Limb (tissue), 2 donors: ENCODE measurements at regions not wholly inside any gene's neighbourhood (a gene's known extent, or its start where the extent isn't known, plus 50 kb on each side); places are given as distances from the start of the nearest gene placed in this dataset.
"Not testable (repeated sequence)": the region's sequence is repeated elsewhere in the genome, so short reads cannot be mapped to it uniquely, and the experiment has no call there.

Source experiments
- DNase-seq, 2 donors: peaks; one replicate each; pipeline ENCODE4 v3.0.0-alpha.2; 2016; ENCODE audit errors: extremely low spot score in 2 of 2

GRCh38 chr3:81186412-81186811, 575.0 kb downstream of the GBE1 start:
- DNase-seq, result no peak

- DNase-seq, result not testable (repeated sequence)
These were observed 579.2 kb downstream of the GBE1 start for GRCh38 chr3:81182086-81182875.

DNA sequence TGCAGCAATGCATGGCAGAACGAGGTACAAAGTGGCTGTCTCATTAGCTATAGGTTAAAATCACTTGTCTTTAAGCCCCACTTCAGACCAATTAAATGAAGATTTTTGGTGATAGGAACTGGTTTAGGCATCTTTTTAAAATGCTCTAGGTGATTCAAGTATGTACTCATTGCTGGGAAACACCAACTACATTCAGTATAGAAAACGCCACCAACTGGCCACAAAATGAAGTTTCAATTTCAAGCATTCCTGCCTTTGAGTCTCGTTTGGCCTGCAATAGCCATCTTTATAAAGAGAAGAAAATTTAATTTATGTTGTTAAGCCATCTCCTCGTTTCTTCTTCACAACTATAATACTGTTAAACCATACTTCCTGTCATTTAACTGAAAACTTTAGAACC, 587.9 kb downstream of the GBE1 start:
- no peak for DNase-seq

GRCh38 chr3:81170298-81170697, 591.1 kb downstream of the GBE1 start:
- no peak for DNase-seq

GRCh38 chr3:81164806-81165205, 596.6 kb downstream of the GBE1 start:
- DNase-seq, result no peak

DNA sequence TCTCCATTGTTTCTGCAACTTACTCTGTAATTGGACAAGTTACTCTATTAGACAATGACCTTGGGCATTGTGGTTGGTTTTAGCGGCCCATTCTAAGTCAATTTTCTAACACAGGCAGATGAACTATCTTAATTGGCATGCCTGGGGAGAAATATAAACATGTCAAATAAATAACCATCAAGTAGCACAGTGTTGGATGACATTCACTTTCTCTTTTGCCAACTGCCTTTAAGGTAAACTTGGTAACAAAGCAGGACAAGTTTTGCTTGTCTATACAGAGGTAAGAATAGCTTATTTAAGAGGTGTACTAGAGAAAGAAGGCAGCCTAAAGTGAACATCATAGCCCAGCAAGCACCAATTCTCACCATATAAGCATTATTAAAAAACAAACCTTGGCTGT, 599.6 kb downstream of the GBE1 start:
- DNase-seq, result no peak

GRCh38 chr3:81161100-81161499, 600.3 kb downstream of the GBE1 start:
- DNase-seq, result no peak

DNA sequence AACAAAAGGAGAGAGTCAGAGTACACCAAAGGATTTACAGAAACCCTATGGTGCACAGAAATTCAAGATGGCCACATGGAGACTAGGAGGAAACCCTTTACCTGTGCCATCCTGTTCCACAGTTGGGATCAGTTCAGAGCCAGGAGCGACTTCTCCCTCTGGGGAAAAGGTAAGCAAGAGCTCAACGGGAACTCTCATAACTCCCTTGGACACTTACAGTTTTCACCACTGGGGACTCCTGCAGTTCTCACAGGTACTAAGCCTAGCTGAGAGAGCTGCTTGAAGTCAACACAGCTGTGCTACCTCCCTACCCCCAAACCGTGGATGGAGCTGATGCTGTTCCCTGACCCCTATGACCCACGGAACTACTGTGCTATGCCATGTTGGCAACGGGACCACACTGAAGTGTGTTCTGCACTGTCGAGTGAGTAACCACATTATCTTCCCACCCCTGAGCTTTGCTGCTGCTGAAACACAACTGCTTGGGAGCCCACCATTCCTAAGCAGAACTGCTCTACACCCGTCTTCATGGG, 606.8 kb downstream of the GBE1 start:
- no peak for DNase-seq

DNA sequence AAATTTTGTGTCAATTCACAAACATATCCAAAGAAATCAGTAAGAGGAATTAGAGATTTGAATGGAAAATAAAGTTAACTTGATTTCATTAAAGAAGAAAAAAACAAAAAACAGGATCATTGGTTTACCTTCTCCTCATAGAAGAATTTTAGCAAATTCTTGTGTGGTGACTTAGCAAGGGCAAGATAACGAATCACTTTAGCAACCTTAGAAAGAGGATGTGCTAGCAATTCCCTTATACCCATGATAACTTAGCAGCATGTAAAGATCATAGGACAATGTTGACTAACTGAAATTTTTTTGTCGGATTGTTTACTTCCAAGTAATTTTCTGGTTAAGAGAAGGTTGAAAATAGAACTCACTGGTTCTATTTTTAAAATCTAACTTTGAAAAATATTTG, 609.3 kb downstream of the GBE1 start:
- no peak for DNase-seq

- no peak for DNase-seq
These were observed 628.5 kb downstream of the GBE1 start for GRCh38 chr3:81132995-81133394.

DNA sequence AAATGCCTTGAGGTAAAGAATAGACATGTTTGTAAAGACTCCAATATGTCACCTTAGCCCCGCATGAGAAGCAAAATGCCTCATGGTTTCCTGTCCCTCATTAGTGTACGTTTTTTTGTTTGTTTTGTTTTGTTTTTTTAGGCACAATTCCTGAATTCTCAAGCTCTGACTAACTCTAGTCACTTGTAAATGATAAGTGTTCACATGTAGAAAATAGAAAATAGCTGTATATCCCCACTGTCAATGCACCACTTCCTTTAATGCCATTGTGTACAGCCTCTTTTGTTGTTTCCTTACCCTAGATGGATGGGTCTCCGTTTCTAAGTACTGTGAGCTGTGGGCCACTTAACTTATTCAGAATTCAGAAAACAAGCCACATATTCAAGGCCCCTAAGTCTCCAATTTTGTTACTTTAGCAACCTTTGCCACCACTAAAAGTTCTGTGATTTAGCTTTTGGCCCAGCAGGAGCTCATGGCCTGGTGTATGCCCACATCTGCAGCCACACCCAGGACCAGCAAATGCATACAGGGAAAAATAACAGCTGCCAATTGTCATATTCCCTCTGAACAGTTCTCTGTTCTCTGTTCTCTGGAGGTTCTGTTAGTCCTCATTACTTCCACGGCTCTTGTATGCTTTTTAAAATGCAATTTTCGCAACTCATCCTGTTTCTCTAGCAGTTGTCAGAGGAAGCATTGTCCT, 655.5 kb downstream of the GBE1 start:
- DNase-seq, result no peak

DNA sequence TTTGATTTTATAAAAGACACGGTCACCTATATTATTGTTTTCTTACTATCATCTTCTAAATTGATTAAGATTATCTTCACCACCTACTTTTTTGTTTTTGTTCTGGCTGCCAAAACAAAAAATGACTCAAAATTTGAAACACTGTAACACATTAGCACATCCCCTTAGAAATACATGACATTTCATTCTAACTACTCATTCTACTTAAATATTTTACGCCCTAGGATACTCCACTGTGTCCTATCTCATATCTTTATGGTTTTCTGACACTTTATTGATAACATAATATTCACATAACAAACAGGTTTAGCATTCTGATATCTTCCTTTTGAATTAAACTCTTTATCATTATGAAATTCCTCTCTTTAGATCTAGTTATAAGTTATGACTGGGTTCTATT, 656.2 kb downstream of the GBE1 start:
- DNase-seq, result no peak

- DNase-seq, result no peak
These were observed 663.6 kb downstream of the GBE1 start for GRCh38 chr3:81097889-81098288.

DNA sequence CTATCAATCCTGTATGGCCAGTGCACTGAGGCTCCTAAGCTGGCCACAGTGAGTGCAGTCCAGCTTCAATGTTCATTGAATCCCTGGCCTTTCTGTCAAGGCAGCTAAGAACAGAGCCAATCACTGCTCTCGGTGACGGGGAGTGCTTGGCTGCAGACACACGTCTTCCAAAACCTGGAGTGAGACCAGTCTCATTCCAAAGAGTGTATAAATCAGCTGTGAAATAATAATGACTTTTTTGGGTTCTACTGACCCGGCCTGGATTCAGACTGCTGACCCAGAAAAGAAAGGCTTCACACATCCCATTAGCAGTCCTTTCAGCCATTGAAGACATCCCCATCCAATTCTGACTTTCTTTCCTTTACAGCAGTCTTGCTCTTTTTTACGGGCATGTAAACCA, 665.5 kb downstream of the GBE1 start:
- DNase-seq, result no peak

- no peak for DNase-seq
These were observed 666.5 kb downstream of the GBE1 start for GRCh38 chr3:81094986-81095385.

- no peak for DNase-seq
These were observed 673.8 kb downstream of the GBE1 start for GRCh38 chr3:81087607-81088006.

DNA sequence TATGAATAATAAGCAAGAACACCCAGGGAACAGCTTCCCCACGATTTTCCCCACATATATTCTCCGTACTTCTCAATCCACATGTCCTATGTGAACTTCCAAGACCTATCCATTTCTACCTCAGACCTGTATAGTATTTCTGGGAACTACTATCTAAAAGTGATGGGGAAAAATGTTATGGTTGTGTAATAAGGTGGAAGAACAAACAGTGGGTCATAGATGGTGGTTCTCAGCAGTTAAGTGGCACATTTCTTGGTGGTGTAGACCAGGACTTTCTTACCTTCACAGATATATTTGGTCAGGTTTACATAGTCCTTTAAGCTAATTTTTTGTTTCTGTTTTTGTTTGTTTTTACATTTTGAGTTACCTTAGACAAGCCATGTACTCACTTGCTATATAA, 675.1 kb downstream of the GBE1 start:
- DNase-seq, result no peak

- DNase-seq, result no peak
These were observed 680.8 kb downstream of the GBE1 start for GRCh38 chr3:81080608-81081007.

GRCh38 chr3:81072591-81072990, 688.9 kb downstream of the GBE1 start:
- DNase-seq, result no peak

DNA sequence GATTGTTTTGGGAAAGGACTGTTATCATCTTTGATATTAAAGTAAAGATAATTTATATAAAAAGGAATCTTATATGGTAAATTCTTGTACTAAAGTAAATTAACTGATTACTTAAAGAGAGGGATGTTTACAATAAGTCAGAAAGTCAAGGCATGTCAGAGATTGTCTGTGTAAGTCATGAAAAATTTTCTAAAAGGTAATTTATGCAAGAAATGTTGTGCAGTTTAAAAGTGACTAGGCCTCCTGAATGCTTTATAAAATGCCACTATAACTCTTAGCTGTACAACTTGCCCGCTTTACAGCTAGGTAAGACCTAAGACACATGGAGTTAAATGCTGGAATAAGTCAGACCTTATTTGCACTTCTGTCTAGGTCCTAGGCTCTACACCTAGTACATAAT, 692.9 kb downstream of the GBE1 start:
- DNase-seq, result no peak

- DNase-seq, result no peak
These were observed 697.5 kb downstream of the GBE1 start for GRCh38 chr3:81063896-81064295.

DNA sequence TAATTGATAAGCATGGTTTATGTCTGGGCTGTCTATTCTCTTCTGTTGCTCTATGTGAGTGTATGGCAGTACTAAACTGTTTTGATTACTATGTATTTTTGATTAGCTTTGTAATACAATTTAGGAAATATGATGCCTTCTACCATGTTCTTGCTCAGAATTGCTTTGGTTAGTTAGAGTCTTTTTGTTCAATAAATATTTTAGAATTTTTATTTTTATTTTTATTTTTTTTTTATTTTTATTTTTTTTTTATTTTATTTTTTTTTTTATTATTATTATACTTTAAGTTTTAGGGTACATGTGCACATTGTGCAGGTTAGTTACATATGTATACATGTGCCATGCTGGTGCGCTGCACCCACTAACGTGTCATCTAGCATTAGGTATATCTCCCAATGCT, 710.3 kb downstream of the GBE1 start:
- not testable (repeated sequence) for DNase-seq
